C1 segment of cervical spinal cord (tissue), 14 donors: ENCODE measurements at regions not wholly inside any gene's neighbourhood (a gene's known extent, or its start where the extent isn't known, plus 50 kb on each side); places are given as distances from the start of the nearest gene placed in this dataset.
A peak's percentile ranks its signal among the peaks of the same experiment; 100 is the strongest.
"Not testable (repeated sequence)": the region's sequence is repeated elsewhere in the genome, so short reads cannot be mapped to it uniquely, and the experiment has no call there.

Source experiments
- DNase-seq, 14 donors: peaks; one replicate each; lab custom pipeline; 2025; lab: John Stamatoyannopoulos, UW

DNA sequence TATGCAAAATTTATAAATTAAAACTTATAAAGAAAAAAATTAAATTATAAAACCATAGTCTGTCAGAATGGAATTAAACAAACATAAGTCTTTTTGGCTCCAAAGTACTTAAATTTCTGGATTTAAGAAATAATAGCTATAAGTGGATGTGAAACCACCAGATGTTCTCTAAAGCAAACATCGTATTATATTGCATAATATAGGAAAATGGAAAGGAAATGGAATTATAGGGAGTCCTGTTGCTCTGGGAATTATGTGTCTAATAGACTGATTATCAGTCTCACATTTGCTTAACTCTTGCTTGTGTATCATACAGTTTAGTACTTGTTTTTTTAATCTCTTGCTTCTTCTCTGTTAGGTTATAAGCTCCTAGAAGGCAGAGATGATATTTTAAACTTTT, 819.2 kb downstream of the RAPGEF2 start:
- no peak for DNase-seq

- no peak for DNase-seq
These were observed 822.9 kb downstream of the RAPGEF2 start for GRCh38 chr4:159925770-159926169.

DNA sequence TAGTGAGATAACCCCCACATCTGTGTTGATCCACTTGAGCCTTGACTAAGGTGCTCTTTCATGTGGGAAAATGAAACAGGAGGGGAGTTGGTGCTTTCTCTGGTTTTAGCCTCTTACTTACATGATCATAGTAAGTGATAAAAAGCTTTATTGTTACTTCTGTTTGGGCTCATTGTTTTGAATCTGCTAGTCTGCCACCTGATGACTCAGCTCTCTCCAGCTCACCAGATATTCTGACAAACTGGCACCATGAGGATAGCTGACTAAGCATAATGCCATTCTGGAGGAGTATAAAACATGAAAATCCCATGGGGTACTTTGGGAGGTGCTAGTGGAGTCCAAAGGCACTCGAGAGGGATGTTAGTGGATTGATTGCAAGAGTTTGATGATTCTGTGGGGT, 824.0 kb downstream of the RAPGEF2 start:
- no peak for DNase-seq

GRCh38 chr4:159927781-159928180, 824.9 kb downstream of the RAPGEF2 start:
- DNase-seq, result no peak

GRCh38 chr4:159934602-159935001, 831.7 kb downstream of the RAPGEF2 start:
- DNase-seq, result not testable (repeated sequence)

GRCh38 chr4:159937595-159937994, 834.7 kb downstream of the RAPGEF2 start:
- DNase-seq, result no peak

DNA sequence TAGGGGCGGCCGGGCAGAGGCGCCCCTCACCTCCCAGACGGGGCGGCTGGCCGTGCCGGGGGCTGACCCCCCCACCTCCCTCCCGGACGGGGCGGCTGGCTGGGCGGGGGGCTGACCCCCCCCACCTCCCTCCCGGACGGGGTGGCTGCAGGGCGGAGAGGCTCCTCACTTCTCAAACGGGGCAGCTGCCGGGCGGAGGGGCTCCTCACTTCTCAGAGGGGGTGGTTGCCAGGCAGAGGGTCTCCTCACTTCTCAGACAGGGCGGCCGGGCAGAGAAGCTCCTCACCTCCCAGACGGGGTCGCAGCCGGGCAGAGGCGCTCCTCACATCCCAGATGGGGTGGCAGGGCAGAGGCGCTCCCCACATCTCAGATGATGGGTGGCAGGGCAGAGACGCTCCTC, 836.8 kb downstream of the RAPGEF2 start:
- not testable (repeated sequence) for DNase-seq

DNA sequence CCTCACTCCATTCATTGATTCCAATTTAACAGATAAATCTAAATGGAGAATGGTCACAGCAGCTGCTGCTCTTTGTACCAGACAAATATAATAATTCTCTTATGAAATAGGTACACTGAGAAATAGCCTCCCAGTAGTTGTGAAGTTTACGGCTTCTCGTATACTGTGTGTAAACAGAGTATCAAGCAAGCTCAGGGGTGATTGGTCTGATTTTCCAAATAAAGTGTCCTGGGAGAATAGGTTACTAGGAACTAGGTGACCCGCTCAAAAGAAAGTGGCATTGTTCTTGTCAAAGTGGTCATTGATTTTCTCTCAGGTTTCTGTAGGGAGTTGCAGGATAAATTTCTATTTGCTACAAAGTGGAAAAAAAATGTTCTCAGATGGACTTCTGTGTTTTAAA, 838.2 kb downstream of the RAPGEF2 start:
- no peak for DNase-seq

DNA sequence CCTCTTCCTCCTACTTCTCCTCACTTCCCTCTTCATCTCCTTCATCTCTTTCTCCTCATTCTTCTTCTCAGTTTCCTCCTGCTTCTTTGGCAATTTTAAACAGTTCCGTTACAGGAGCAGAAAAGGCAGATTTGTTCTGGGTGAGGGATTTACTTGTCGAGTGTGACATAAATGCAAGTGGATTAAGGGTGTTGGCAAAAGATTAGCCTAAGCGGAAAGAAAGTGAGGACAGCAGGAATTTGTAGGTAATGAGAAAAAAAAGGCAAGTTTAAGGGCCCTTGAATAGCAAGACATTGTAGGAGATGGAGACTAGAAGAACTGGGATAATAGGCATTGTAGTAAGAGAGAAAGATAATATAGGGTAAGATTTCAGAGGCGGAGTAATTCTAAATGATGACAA, 841.6 kb downstream of the RAPGEF2 start:
- DNase-seq, result no peak

- DNase-seq, result peak in 1 of 14 donors; percentile 45
These were observed 844.2 kb downstream of the RAPGEF2 start for GRCh38 chr4:159946983-159947615.

DNA sequence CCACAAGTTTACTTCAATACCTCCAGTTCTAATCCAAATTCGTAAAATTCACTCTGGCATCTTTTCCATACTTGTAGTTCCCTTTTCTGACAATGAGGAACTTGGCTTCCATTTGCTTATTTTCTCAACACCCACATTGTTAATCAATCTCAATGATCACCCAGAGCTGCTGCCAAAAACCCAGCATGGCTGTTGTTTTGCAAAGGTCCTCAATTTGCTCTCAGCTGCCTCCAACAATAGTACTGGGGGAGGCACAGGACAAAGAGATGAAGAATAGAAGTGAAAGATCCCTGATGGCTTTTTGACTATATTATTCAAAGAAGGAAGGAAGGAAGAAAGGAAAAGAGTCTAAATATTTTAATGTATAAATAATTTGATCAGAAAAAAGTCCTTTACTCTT, 847.8 kb downstream of the RAPGEF2 start:
- no peak for DNase-seq

DNA sequence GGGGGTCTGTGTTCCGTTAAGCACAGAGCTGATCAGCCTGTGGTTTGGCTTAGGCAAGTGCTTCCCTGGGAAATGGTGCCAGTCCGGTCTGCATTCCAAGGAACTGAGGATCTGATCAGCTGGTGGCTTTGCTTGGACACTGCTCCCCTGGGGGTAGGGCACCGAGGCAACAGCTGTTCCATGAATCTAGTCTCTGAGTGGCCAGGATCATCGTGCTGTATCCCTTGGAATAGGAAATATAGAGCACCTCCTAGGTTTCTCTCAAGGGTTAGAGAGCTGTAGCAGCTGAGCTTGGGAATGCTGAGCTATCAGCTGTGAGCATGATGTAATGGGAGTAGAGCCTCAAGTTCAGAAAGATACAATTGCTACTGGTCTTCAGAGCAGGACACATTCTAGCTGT, 863.9 kb downstream of the RAPGEF2 start:
- DNase-seq, result no peak

- DNase-seq, result not testable (repeated sequence)
These were observed 874.1 kb downstream of the RAPGEF2 start for GRCh38 chr4:159976871-159977482.

DNA sequence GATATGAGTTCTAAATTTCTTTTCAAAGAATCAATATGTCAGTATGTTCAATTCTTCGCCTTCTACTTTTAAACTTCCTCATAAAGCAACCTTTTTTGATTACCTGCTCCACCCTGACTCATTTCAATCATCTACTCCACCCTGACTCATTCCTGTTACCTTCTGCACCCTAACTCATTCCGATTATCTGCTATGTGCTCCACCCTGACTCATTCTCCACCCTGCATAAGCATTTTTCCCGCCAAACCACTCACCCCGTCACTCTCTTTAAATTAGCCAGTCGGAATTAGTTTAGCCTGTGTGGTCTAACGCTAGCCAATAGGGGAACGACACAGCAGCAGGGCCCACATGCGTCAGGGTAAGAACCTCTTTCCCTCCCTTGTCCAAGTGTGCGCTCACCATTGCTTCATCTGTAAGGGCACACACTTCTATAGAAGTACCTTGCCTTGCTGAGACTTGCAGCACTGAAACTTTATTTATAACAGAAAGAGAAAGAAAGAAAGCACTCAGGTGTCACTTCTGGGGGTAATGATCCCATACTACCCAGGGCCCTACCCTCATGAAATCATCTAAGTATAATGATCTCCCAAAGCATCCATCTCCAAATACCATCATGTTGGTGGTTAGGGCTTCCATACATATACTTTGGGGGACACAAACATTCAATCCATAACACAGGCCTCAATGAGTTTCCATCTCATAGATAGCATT, 875.2 kb downstream of the RAPGEF2 start:
- no peak for DNase-seq

DNA sequence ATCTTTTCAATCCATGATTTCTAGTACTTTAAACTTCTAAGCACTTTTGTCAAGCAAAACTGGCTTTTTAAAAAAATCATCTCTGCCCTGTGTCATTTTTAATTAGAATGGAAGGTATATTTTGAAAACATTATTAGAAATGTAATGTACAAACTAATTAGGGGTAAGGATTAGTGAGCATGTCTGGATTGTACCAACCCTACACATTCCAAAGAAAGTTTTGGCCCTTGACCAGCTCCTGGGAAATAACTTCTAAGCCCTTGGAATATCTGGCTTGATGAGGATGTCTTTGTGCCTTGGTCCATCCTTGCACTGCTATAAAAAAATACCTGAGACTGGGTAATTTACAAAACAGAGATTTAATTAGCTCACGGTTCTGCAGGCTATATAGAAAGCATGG, 876.5 kb downstream of the RAPGEF2 start:
- no peak for DNase-seq

- no peak for DNase-seq
These were observed 877.1 kb downstream of the RAPGEF2 start for GRCh38 chr4:159979953-159980352.

- no peak for DNase-seq
These were observed 878.1 kb downstream of the RAPGEF2 start for GRCh38 chr4:159980826-159981468.

- no peak for DNase-seq
These were observed 878.6 kb downstream of the RAPGEF2 start for GRCh38 chr4:159981469-159981856.

- DNase-seq, result no peak
These were observed 880.2 kb downstream of the RAPGEF2 start for GRCh38 chr4:159983082-159983481.

GRCh38 chr4:160009656-160010493, 907.0 kb downstream of the RAPGEF2 start:
- no peak for DNase-seq

DNA sequence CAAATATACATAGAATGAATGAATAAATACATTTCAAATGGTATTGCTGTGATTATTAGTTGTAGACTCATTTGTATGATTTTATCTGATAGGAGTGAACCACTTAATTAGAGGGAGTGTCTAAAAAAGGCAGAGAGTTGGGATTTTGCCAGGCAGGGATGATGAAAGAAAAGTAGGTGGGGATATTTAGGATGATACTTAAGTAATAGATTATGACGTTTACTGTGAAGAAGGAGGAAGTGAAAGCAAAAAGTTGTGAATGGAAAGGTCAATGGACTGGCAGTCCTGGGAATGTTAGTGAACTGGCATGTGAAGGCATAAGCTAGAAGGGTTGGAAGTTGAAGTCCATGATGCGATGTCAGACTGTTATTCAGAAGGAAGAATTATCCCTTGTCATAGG, 917.1 kb downstream of the RAPGEF2 start:
- no peak for DNase-seq

GRCh38 chr4:160020804-160021203, 917.9 kb downstream of the RAPGEF2 start:
- DNase-seq, result no peak
